ENCODE measurements at regions not wholly inside any gene's neighbourhood (a gene's known extent, or its start where the extent isn't known, plus 50 kb on each side); places are given as distances from the start of the nearest gene placed in this dataset.

GRCh38 chr5:52603778-52604554, 183.8 kb upstream of the ITGA1 start:
- TF ChIP-seq CTCF (IDR thresholded peaks at IDR 0.05), result no peak
- H3K4me1 ChIP-seq (ENCODE audit: control insufficient read depth in 1 of 2, insufficient read depth in 1 of 2, low read depth in 1 of 2, low read length in 1 of 2), result no peaks in the 10 kb centered on the region
- H3K9me3 ChIP-seq, result no peaks in the 10 kb centered on the region
- H3K27me3 ChIP-seq, result no peaks in the 10 kb centered on the region
- H3K36me3 ChIP-seq, result no peaks in the 10 kb centered on the region
- H3K4me3 ChIP-seq (ENCODE audit: low read depth in 1 of 2, low read length in 1 of 2), result no peak overlapping the region
- H3K27ac ChIP-seq, result no peak overlapping the region

- no peaks in the 10 kb centered on the region for H3K27me3 ChIP-seq
- H3K36me3 ChIP-seq, result no peaks in the 10 kb centered on the region
- no peak overlapping the region for H3K27ac ChIP-seq
- no peak for TF ChIP-seq CTCF (IDR thresholded peaks at IDR 0.05)
- H3K4me1 ChIP-seq (ENCODE audit: control insufficient read depth in 1 of 2, insufficient read depth in 1 of 2, low read depth in 1 of 2, low read length in 1 of 2), result no peaks in the 10 kb centered on the region
- no peak overlapping the region for H3K4me3 ChIP-seq (ENCODE audit: low read depth in 1 of 2, low read length in 1 of 2)
- no peaks in the 10 kb centered on the region for H3K9me3 ChIP-seq
Measured at GRCh38 chr5:52605317-52606313, 182.1 kb upstream of the ITGA1 start.

- Histone ChIP-seq H3K9me3 (no peaks in the 10 kb centered on the region), H3K36me3 (no peaks in the 10 kb centered on the region), H3K27me3 (no peaks in the 10 kb centered on the region), H3K4me1 (ENCODE audit: control insufficient read depth in 1 of 2, insufficient read depth in 1 of 2, low read depth in 1 of 2, low read length in 1 of 2) (no peaks in the 10 kb centered on the region), H3K4me3 (ENCODE audit: low read depth in 1 of 2, low read length in 1 of 2) (no peak overlapping the region), H3K27ac (no peak overlapping the region)
- no peak for TF ChIP-seq CTCF (IDR thresholded peaks at IDR 0.05)
Measured at GRCh38 chr5:52607227-52607824, 180.4 kb upstream of the ITGA1 start.

GRCh38 chr5:52620315-52620714, 167.4 kb upstream of the ITGA1 start:
- Histone ChIP-seq H3K9me3 (no peaks in the 10 kb centered on the region), H3K4me1 (ENCODE audit: control insufficient read depth in 1 of 2, insufficient read depth in 1 of 2, low read depth in 1 of 2, low read length in 1 of 2) (no peaks in the 10 kb centered on the region), H3K27ac (no peak overlapping the region), H3K36me3 (no peaks in the 10 kb centered on the region), H3K4me3 (ENCODE audit: low read depth in 1 of 2, low read length in 1 of 2) (no peak overlapping the region), H3K27me3 (no peaks in the 10 kb centered on the region)
- TF ChIP-seq CTCF (IDR thresholded peaks at IDR 0.05), result no peak

- TF ChIP-seq CTCF (IDR thresholded peaks at IDR 0.05), result no peak
- H3K27ac ChIP-seq, result no peak overlapping the region
- H3K4me3 ChIP-seq (ENCODE audit: low read depth in 1 of 2, low read length in 1 of 2), result no peak overlapping the region
- no peaks in the 10 kb centered on the region for H3K27me3 ChIP-seq
- no peaks in the 10 kb centered on the region for H3K4me1 ChIP-seq (ENCODE audit: control insufficient read depth in 1 of 2, insufficient read depth in 1 of 2, low read depth in 1 of 2, low read length in 1 of 2)
- no peaks in the 10 kb centered on the region for H3K9me3 ChIP-seq
- H3K36me3 ChIP-seq, result no peaks in the 10 kb centered on the region
Measured at GRCh38 chr5:52623291-52623690, 164.4 kb upstream of the ITGA1 start.
